Cardiac muscle cell (in vitro differentiated cells and primary cell): ENCODE measurements at regions not wholly inside any gene's neighbourhood (a gene's known extent, or its start where the extent isn't known, plus 50 kb on each side); places are given as distances from the start of the nearest gene placed in this dataset.
A peak's percentile ranks its signal among the peaks of the same experiment; 100 is the strongest.

Experiments used
- DNase-seq, 2 donors: peaks; one replicate each; pipeline versions ENCODE4 v3.0.0 to v3.0.0-alpha.2; 2010 to 2017; ENCODE audit warnings: low read depth in 1 of 2, low spot score in 1 of 2
- H3K27ac ChIP-seq: fragments of 200-600 bp; sonication (generic); 2 replicates; pipeline ENCODE4 v1.5.1; 2016
- H3K27me3 ChIP-seq: fragments of 200-600 bp; sonication (generic); 2 replicates; pipeline ENCODE4 v1.6.0; 2016; ENCODE audit warnings: control low read depth
- H3K36me3 ChIP-seq: fragments of 200-600 bp; sonication (generic); 2 replicates; pipeline ENCODE4 v1.5.1; 2016; ENCODE audit warnings: control low read depth
- H3K4me1 ChIP-seq: fragments of 200-600 bp; sonication (generic); 2 replicates; pipeline ENCODE4 v1.8.1; 2017; ENCODE audit warnings: low read depth, mild to moderate bottlenecking, mixed run types
- H3K4me3 ChIP-seq: fragments of 200-600 bp; sonication (generic); 2 replicates; pipeline ENCODE4 v1.5.1; 2016; ENCODE audit warnings: mild to moderate bottlenecking
- H3K9me3 ChIP-seq: fragments of 200-600 bp; sonication (generic); 2 replicates; pipeline ENCODE4 v1.5.1; 2017; ENCODE audit warnings: low read depth, mild to moderate bottlenecking, control low read depth
- CTCF ChIP-seq: IDR thresholded peaks from 2 replicates; pipeline ENCODE4 v1.5.1; 2012; ENCODE audit warnings: low read depth, mild to moderate bottlenecking, low read length

- Histone ChIP-seq H3K4me3 (no peak overlapping the region), H3K4me1 (no peaks in the 10 kb centered on the region), H3K9me3 (no peaks in the 10 kb centered on the region), H3K27ac (no peak overlapping the region), H3K36me3 (no peaks in the 10 kb centered on the region), H3K27me3 (no peaks in the 10 kb centered on the region)
- DNase-seq = no peak
- TF ChIP-seq CTCF = no peak
These were observed 168.0 kb upstream of the BDNF start for GRCh38 chr11:27868226-27868625.

GRCh38 chr11:27865105-27865504 lies 164.8 kb upstream of the BDNF start:
- Histone ChIP-seq H3K27ac (no peak overlapping the region), H3K27me3 (no peaks in the 10 kb centered on the region), H3K36me3 (no peaks in the 10 kb centered on the region), H3K4me3 (no peak overlapping the region), H3K4me1 (no peaks in the 10 kb centered on the region), H3K9me3 (no peaks in the 10 kb centered on the region)
- no peak for TF ChIP-seq CTCF
- DNase-seq = no peak

GRCh38 chr11:27864611-27865010 lies 164.4 kb upstream of the BDNF start:
- TF ChIP-seq CTCF = no peak
- Histone ChIP-seq H3K9me3 (no peaks in the 10 kb centered on the region), H3K27me3 (no peaks in the 10 kb centered on the region), H3K4me1 (no peaks in the 10 kb centered on the region), H3K27ac (no peak overlapping the region), H3K36me3 (no peaks in the 10 kb centered on the region), H3K4me3 (no peak overlapping the region)
- no peak for DNase-seq

GRCh38 chr11:27864091-27864491 lies 163.8 kb upstream of the BDNF start:
- H3K9me3 ChIP-seq = no peaks in the 10 kb centered on the region
- H3K4me3 ChIP-seq = no peak overlapping the region
- no peak overlapping the region for H3K27ac ChIP-seq
- H3K4me1 ChIP-seq = no peaks in the 10 kb centered on the region
- no peaks in the 10 kb centered on the region for H3K36me3 ChIP-seq
- no peaks in the 10 kb centered on the region for H3K27me3 ChIP-seq
- TF ChIP-seq CTCF = no peak
- no peak for DNase-seq

GRCh38 chr11:27863637-27864036 lies 163.4 kb upstream of the BDNF start:
- Histone ChIP-seq H3K4me3 (no peak overlapping the region), H3K4me1 (no peaks in the 10 kb centered on the region), H3K27ac (no peak overlapping the region), H3K36me3 (no peaks in the 10 kb centered on the region), H3K27me3 (no peaks in the 10 kb centered on the region), H3K9me3 (no peaks in the 10 kb centered on the region)
- DNase-seq = no peak
- no peak for TF ChIP-seq CTCF

- Histone ChIP-seq H3K9me3 (no peaks in the 10 kb centered on the region), H3K27me3 (no peaks in the 10 kb centered on the region), H3K36me3 (no peaks in the 10 kb centered on the region), H3K27ac (no peak overlapping the region), H3K4me1 (no peaks in the 10 kb centered on the region), H3K4me3 (no peak overlapping the region)
- TF ChIP-seq CTCF = no peak
- DNase-seq = peak in 1 of 2 donors; percentile 86
These were observed 161.6 kb upstream of the BDNF start for GRCh38 chr11:27861706-27862430.
